ENCODE measurements at regions not wholly inside any gene's neighbourhood (a gene's known extent, or its start where the extent isn't known, plus 50 kb on each side); places are given as distances from the start of the nearest gene placed in this dataset.
"Not testable (repeated sequence)": the region's sequence is repeated elsewhere in the genome, so short reads cannot be mapped to it uniquely, and the experiment has no call there.

DNA sequence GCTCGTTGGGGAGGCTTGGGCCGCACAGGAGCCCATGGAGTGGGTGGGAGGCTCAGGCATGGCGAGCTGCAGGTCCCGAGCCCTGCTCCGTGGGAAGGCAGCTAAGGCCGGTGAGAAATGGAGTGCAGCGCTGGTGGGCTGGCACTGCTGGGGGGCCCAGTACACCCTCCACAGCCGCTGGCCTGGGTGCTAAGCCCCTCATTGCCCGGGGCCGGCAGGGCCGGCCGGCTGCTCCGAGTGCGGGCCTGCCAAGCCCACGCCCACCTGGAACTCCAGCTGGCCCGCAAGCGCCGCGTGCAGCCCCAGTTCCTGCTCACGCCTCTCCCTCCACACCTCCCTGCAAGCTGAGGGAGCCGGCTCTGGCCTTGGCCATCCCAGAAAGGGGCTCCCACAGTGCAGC lies 573.3 kb downstream of the KIF4B start:
- not testable (repeated sequence) for H3K4me2 ChIP-seq (ENCODE audit: low read length); H3K27me3 ChIP-seq (ENCODE audit: control insufficient read depth, insufficient read depth, low read length); H3K4me3 ChIP-seq (ENCODE audit: low read length); H3K4me1 ChIP-seq (ENCODE audit: control insufficient read depth, insufficient read depth, low read length); H3K9ac ChIP-seq (ENCODE audit: low read depth, low read length); H3K9me3 ChIP-seq (replicated peaks; ENCODE audit: low read length); H3K36me3 ChIP-seq (ENCODE audit: insufficient read depth, low read length)

DNA sequence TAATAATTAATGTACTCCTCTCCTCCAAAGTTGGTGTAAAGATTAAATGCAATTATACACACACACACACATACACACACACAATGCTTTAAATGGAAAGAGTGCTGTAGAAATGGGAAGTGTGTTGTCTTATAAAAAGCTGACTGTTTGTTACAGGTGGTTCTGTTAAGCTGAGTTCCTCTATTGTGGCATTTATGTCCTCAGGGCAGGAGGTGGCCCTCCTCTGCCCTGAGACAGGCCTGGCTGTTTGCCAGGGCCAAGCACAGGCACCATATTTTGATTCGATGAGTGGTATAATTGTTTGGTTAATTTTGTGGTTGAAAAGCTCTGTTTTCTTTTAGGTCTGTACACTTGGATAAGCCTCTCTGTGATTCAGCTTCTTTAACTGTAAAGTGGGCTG lies 573.9 kb downstream of the KIF4B start:
- Histone ChIP-seq H3K4me3 (ENCODE audit: low read length) (no peak overlapping the region), H3K36me3 (ENCODE audit: insufficient read depth, low read length) (no peaks in the 10 kb centered on the region), H3K9ac (ENCODE audit: low read depth, low read length) (no peak overlapping the region), H3K27me3 (ENCODE audit: control insufficient read depth, insufficient read depth, low read length) (no peaks in the 10 kb centered on the region), H3K4me1 (ENCODE audit: control insufficient read depth, insufficient read depth, low read length) (no peaks in the 10 kb centered on the region), H3K9me3 (replicated peaks; ENCODE audit: low read length) (no peaks in the 10 kb centered on the region), H3K4me2 (ENCODE audit: low read length) (no peak overlapping the region)

DNA sequence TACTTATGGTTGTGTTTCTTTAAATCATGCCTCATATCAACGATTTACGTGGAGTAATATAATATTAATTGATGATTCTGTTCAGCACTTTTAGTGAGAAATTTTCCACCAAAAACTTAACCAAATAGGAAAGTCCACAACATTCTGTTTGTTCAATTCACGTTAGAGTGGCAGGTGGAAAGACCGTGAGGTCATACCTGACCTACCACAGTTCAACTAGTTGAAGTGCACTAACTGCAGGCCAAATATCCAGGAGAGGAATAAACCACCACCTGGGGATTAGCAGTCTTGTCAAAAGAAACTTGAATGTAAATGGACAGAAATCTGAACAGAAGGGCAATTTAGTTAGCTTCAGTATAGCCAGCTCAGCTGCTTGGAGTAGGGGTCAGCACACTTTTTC lies 577.7 kb downstream of the KIF4B start:
- H3K9ac ChIP-seq (ENCODE audit: low read depth, low read length), result no peak overlapping the region
- H3K4me2 ChIP-seq (ENCODE audit: low read length), result no peak overlapping the region
- no peaks in the 10 kb centered on the region for H3K9me3 ChIP-seq (replicated peaks; ENCODE audit: low read length)
- H3K4me3 ChIP-seq (ENCODE audit: low read length), result no peak overlapping the region
- H3K4me1 ChIP-seq (ENCODE audit: control insufficient read depth, insufficient read depth, low read length), result no peaks in the 10 kb centered on the region
- no peaks in the 10 kb centered on the region for H3K27me3 ChIP-seq (ENCODE audit: control insufficient read depth, insufficient read depth, low read length)
- H3K36me3 ChIP-seq (ENCODE audit: insufficient read depth, low read length), result no peaks in the 10 kb centered on the region

DNA sequence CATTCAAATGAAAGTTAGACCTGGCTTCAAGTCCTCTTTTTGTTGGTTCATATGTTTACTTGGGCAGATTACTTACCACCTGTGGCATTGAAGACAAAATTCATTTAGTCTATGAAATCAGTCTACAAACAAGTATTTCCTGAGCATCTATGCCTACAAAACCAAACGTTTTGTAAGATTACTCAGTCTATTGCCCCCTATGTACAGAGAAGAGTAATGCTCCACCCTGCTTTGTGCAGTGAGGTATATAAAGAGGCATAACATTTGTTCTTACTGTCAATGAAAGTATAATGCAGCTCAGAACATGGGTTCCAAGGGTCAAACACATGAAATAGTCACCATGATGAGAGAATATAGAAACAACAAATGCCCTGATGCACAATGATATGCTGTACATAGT lies 580.7 kb downstream of the KIF4B start:
- no peaks in the 10 kb centered on the region for H3K36me3 ChIP-seq (ENCODE audit: insufficient read depth, low read length)
- H3K9ac ChIP-seq (ENCODE audit: low read depth, low read length), result no peak overlapping the region
- no peaks in the 10 kb centered on the region for H3K27me3 ChIP-seq (ENCODE audit: control insufficient read depth, insufficient read depth, low read length)

DNA sequence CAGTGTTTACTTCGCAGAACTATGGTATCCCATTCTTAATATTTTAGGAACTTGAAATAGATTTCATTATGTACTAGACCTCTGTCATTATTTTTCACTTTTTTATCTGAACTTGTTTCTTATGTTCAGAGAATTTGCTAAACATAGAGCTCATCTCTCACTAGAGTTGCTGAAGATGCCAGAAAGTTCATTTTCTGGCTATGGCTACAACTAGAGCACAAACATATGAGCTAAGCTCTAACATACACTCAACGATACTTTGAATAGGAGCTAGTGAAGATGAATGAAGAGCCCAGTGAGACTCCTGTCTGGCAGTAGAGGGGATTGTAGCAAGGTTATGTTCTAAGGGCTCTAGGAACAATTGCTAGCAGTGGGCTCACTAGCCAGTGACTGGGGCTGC lies 582.2 kb downstream of the KIF4B start:
- no peak overlapping the region for H3K4me2 ChIP-seq (ENCODE audit: low read length)
- no peaks in the 10 kb centered on the region for H3K9me3 ChIP-seq (replicated peaks; ENCODE audit: low read length)
- no peak overlapping the region for H3K4me3 ChIP-seq (ENCODE audit: low read length)
- H3K9ac ChIP-seq (ENCODE audit: low read depth, low read length), result no peak overlapping the region
- H3K36me3 ChIP-seq (ENCODE audit: insufficient read depth, low read length), result no peaks in the 10 kb centered on the region
- no peaks in the 10 kb centered on the region for H3K4me1 ChIP-seq (ENCODE audit: control insufficient read depth, insufficient read depth, low read length)
- no peaks in the 10 kb centered on the region for H3K27me3 ChIP-seq (ENCODE audit: control insufficient read depth, insufficient read depth, low read length)

More for the DNA sequence above, 580.7 kb downstream of the KIF4B start:
- H3K4me3 ChIP-seq (ENCODE audit: low read length), result no peak overlapping the region
- no peaks in the 10 kb centered on the region for H3K4me1 ChIP-seq (ENCODE audit: control insufficient read depth, insufficient read depth, low read length)
- no peak overlapping the region for H3K4me2 ChIP-seq (ENCODE audit: low read length)
- no peaks in the 10 kb centered on the region for H3K9me3 ChIP-seq (replicated peaks; ENCODE audit: low read length)

DNA sequence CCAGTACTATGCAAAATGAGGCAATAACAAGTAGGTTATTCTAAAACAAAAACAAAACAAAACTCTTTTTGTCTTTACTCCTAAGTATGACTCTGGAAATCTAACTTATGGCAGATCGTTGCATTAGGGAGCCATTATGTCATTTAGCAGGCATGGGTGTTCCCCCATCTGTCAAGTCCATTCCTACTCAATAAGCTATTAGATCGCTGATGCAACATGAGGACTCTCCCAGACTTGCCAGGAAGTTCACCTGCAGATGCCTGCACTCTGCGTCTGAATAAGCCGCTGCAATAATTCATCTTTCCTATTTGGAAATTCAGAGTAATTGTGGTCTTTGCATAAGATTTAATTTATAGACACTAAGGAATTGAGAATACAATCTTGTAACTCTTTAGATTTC lies 585.0 kb downstream of the KIF4B start:
- H3K27me3 ChIP-seq (ENCODE audit: control insufficient read depth, insufficient read depth, low read length), result no peaks in the 10 kb centered on the region
- H3K9ac ChIP-seq (ENCODE audit: low read depth, low read length), result no peak overlapping the region
- H3K4me3 ChIP-seq (ENCODE audit: low read length), result no peak overlapping the region
- no peaks in the 10 kb centered on the region for H3K4me1 ChIP-seq (ENCODE audit: control insufficient read depth, insufficient read depth, low read length)
- no peak overlapping the region for H3K4me2 ChIP-seq (ENCODE audit: low read length)
- no peaks in the 10 kb centered on the region for H3K36me3 ChIP-seq (ENCODE audit: insufficient read depth, low read length)
- no peaks in the 10 kb centered on the region for H3K9me3 ChIP-seq (replicated peaks; ENCODE audit: low read length)

DNA sequence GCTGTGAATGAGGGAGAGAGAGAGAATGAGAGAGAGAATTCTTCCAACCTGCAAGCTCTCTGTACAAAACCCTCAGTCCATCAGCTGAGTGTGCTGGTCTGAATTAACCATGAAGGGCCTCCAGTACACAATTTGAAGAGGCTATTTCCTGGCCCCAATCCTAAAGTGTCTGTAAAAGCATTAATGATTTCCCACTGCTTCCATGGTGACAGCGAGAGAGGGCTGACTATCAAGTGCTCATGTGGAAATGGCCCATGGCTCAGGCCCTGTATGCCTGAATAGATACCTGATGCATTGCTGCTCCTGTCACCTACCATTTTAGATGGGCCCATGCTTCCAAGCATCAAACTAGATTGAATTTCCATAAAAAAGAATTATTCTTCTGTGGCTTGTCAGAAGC lies 592.4 kb downstream of the KIF4B start:
- Histone ChIP-seq H3K4me1 (ENCODE audit: control insufficient read depth, insufficient read depth, low read length) (no peaks in the 10 kb centered on the region), H3K9me3 (replicated peaks; ENCODE audit: low read length) (no peaks in the 10 kb centered on the region), H3K4me2 (ENCODE audit: low read length) (no peak overlapping the region), H3K27me3 (ENCODE audit: control insufficient read depth, insufficient read depth, low read length) (no peaks in the 10 kb centered on the region), H3K9ac (ENCODE audit: low read depth, low read length) (no peak overlapping the region), H3K36me3 (ENCODE audit: insufficient read depth, low read length) (no peaks in the 10 kb centered on the region), H3K4me3 (ENCODE audit: low read length) (no peak overlapping the region)

DNA sequence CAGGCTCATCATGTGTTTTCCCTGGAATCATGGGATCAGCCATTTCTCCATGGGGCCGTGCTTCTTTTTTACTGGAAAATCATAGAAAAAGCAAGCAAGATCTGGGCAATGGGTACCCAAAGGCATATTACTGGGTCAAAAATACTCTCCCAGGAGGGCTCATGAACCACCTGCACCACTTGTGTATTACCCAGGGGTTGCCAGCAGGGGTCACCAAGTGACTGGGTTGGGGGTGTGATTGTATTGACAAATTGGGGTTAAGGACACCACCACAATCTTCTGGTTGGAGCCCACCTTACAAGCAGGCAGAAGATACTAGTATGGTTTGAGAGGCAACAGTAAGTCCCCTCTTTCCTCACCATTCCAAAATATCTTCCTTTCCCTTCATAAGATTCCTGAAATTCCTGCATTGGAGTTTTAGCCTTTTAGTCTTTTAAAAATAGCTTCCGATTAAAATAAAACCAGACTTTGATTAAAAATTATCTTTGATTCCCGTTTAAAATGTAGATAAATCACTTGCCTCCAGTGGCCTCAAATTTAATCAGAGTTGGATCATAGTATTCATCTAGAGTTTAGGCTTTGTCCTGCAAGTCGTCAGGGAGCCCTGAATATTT lies 603.3 kb downstream of the KIF4B start:
- H3K9ac ChIP-seq (ENCODE audit: low read depth, low read length), result no peak overlapping the region
- peaks cover 3% of the 10 kb centered on the region for H3K27me3 ChIP-seq (ENCODE audit: control insufficient read depth, insufficient read depth, low read length)
- no peak overlapping the region for H3K4me2 ChIP-seq (ENCODE audit: low read length)
- no peak overlapping the region for H3K4me3 ChIP-seq (ENCODE audit: low read length)
- no peaks in the 10 kb centered on the region for H3K4me1 ChIP-seq (ENCODE audit: control insufficient read depth, insufficient read depth, low read length)
- no peaks in the 10 kb centered on the region for H3K9me3 ChIP-seq (replicated peaks; ENCODE audit: low read length)
- H3K36me3 ChIP-seq (ENCODE audit: insufficient read depth, low read length), result no peaks in the 10 kb centered on the region

DNA sequence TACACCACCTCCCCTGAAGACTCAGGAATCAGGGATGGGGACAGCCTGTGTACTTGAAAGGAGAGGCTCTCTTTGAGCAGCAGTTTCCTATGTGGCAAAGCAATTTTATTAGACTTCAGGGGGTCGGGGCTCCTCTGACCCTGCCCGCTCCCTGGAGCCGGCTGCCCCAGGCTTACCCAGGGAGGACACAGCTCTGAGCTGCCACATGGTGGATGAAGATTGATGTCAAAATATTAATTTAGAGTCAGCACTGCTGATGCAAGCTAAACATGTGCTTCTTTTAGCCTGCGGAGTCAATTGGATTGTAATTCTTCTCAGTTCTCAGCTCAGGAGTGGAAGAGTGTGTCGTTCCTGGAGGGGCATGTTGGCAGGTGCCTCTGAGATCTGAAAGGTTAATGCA lies 606.1 kb downstream of the KIF4B start:
- no peaks in the 10 kb centered on the region for H3K36me3 ChIP-seq (ENCODE audit: insufficient read depth, low read length)

DNA sequence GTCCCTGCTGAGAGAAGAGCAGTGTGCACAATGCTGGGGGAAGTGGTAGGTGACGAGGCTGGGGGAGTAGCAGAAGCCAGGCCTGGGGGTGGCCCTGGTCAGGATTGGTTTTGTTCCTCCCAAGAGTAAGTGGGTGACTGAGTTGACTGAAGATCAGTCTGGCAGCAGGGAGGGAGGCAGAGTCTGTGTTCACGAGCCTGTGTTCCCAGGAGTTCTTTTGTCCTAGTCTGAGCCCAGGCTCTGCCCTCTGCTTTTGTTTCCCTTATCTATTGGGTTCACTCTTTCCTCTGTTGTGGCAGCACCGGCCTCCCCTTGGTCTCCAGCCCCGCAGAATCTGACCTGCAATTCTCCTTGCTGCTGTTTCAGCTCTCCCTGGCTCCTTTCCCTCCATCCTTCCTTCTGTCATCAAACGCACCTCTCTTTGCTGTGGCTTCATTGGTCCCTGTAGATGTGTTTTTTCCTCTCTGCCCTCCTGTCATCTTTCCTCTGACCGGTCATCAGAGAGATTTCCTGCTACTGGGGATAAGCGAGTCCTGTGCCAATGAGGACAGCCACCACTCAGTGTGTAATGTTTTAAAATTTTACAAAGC lies 607.4 kb downstream of the KIF4B start:
- Histone ChIP-seq H3K27me3 (ENCODE audit: control insufficient read depth, insufficient read depth, low read length) (no peaks in the 10 kb centered on the region), H3K36me3 (ENCODE audit: insufficient read depth, low read length) (no peaks in the 10 kb centered on the region), H3K4me1 (ENCODE audit: control insufficient read depth, insufficient read depth, low read length) (no peaks in the 10 kb centered on the region), H3K9me3 (replicated peaks; ENCODE audit: low read length) (no peaks in the 10 kb centered on the region), H3K4me2 (ENCODE audit: low read length) (no peak overlapping the region), H3K9ac (ENCODE audit: low read depth, low read length) (no peak overlapping the region), H3K4me3 (ENCODE audit: low read length) (no peak overlapping the region)

More for the DNA sequence above, 606.1 kb downstream of the KIF4B start:
- Histone ChIP-seq H3K4me2 (ENCODE audit: low read length) (no peak overlapping the region), H3K27me3 (ENCODE audit: control insufficient read depth, insufficient read depth, low read length) (no peaks in the 10 kb centered on the region), H3K4me1 (ENCODE audit: control insufficient read depth, insufficient read depth, low read length) (no peaks in the 10 kb centered on the region), H3K4me3 (ENCODE audit: low read length) (no peak overlapping the region), H3K9me3 (replicated peaks; ENCODE audit: low read length) (no peaks in the 10 kb centered on the region), H3K9ac (ENCODE audit: low read depth, low read length) (no peak overlapping the region)

DNA sequence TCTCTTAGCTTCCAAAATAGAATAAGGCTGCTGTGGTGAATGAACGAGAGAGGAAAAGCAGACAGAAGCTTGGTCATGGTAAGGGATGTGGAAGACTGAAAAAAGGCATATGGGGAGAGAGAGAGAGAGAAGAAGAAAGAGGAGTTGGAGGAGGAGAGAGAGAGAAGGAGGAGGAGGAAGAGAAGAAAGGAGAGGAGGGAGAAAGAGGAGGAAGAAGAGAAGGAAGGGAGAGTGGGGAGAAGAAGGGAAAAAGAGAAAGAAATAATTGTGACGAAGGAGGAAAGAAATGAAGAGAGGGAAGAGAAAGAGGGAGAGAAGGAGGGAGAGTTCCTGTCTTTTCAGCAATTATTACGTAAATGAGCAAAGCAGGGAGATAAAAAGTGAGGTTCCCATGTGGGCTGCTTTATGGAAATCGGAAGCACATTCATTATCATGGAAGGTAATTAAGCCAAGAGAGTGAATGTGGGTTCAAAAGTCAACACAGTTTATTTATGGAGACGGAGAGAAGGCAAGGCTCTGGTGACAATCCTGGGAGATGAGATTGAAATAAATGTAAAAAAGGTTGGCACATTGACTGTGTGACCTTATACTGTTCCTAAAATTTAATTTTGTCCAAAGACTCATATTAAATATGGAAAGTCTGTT lies 611.2 kb downstream of the KIF4B start:
- Histone ChIP-seq H3K9me3 (replicated peaks; ENCODE audit: low read length) (no peaks in the 10 kb centered on the region), H3K27me3 (ENCODE audit: control insufficient read depth, insufficient read depth, low read length) (no peaks in the 10 kb centered on the region), H3K4me2 (ENCODE audit: low read length) (no peak overlapping the region), H3K4me3 (ENCODE audit: low read length) (no peak overlapping the region), H3K9ac (ENCODE audit: low read depth, low read length) (no peak overlapping the region), H3K4me1 (ENCODE audit: control insufficient read depth, insufficient read depth, low read length) (no peaks in the 10 kb centered on the region), H3K36me3 (ENCODE audit: insufficient read depth, low read length) (no peaks in the 10 kb centered on the region)

DNA sequence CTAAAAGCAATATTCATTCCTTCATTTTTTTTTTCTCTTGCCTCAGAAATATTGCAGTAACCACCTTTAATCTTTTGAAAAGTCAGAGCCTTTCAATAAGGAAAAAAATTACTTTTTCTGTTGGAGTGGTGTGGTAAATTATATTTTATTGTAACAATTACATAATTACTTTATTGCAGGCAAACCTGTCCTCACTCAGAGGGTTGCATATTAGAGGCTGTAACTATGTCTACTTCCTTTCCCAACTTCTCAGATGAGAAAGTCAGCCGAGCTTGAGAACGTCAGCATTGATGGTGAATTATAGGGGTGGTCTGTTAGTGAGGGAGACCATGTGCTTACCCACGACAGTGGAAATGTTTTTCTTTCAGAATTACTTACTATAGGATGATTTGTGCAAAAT lies 611.8 kb downstream of the KIF4B start:
- Histone ChIP-seq H3K4me3 (ENCODE audit: low read length) (no peak overlapping the region), H3K36me3 (ENCODE audit: insufficient read depth, low read length) (no peaks in the 10 kb centered on the region), H3K4me1 (ENCODE audit: control insufficient read depth, insufficient read depth, low read length) (no peaks in the 10 kb centered on the region), H3K9me3 (replicated peaks; ENCODE audit: low read length) (no peaks in the 10 kb centered on the region), H3K4me2 (ENCODE audit: low read length) (no peak overlapping the region), H3K9ac (ENCODE audit: low read depth, low read length) (no peak overlapping the region), H3K27me3 (ENCODE audit: control insufficient read depth, insufficient read depth, low read length) (no peaks in the 10 kb centered on the region)

Data from skeletal muscle satellite cell (primary cell).